HG02885 (cell line): ENCODE measurements at regions not wholly inside any gene's neighbourhood (a gene's known extent, or its start where the extent isn't known, plus 50 kb on each side); places are given as distances from the start of the nearest gene placed in this dataset.

Experiments used
- ATAC-seq: cut with Tn5 transposase; IDR thresholded peaks from one replicate; pipeline ENCODE4 v1.9.1; 2021; ENCODE audit warnings: mild to moderate bottlenecking; ENCODE audit not compliant: unreplicated experiment, poor library complexity

DNA sequence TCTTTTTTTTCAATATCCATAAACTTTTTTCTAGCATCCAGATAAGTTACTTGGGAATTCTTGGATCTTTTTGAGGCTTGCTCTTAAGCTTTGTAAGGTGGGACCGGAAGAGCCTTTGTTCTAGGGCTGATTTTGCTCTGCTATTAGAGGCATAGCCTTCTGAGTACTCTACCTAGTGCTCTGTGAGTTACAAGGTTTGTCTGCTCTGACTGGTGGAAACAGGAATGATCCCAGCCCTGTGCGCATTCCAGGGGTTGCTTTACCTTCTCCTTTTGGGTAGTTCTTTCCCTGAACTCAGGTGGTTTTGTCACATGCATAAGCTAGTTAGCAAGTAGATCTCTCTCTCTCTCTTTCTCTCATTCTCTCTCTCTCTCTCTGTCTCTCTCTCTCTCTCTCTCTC, 180.8 kb upstream of the PCSK5 start:
- ATAC-seq = no peak

GRCh38 chr9:75712700-75713099, 177.8 kb upstream of the PCSK5 start:
- no peak for ATAC-seq

- no peak for ATAC-seq
Measured at GRCh38 chr9:75713335-75713734, 177.1 kb upstream of the PCSK5 start.

DNA sequence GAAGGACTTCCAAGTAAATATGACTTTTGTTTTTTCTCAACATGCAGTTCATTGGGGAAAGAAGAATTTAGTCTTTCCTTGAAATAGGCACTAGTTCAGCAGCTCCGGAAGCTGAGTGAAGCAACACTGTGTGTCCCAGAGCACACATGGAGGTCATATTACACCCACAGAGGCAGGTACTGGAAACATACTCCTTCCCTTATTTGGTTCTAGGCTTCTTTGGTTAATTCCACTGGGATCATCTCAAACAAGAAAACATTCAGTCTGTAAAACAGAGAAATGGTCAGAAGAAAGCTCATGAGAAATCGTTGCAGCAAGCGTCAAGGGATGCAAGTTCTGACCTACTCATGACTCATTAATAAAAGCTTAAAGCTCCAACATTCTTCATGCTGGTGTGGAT, 175.1 kb upstream of the PCSK5 start:
- ATAC-seq = no peak

DNA sequence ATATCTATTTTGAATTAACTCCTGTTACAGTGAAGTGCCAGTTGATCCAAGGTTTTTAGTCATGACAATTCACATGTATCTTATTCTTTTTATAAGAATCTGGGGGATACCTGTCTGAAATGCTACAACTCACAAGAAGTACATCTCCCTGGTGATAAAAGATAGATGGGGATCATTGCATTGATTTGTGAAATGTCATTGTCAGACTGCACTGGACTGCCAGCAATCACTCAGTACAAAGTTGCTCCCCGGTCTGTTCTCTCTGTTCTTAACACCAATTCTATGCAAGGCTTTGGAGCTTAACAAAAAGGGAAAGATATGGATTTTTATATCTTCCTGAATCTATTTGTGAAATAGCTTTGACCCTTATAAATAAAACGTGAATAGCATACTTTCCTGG, 171.8 kb upstream of the PCSK5 start:
- no peak for ATAC-seq

GRCh38 chr9:75728391-75728790, 162.1 kb upstream of the PCSK5 start:
- no peak for ATAC-seq

DNA sequence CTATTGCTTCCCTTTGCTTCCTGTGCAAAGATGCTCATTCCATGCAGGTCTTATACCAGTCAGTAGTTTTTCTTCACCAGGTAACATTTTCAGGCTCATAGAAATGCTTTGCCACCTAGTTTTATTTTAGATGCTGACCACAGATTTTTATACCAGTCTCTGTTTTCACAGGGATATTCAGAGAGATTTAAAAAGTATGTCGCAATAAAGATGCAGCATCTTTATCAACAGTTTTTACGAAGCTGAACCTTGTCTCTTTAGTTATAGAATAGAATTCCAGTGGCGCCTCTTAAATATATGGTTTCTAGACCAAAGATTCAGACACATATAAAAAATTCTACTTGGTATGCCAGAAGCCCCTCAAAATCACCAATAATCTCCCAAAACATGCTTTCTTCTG, 155.7 kb upstream of the PCSK5 start:
- ATAC-seq = no peak

DNA sequence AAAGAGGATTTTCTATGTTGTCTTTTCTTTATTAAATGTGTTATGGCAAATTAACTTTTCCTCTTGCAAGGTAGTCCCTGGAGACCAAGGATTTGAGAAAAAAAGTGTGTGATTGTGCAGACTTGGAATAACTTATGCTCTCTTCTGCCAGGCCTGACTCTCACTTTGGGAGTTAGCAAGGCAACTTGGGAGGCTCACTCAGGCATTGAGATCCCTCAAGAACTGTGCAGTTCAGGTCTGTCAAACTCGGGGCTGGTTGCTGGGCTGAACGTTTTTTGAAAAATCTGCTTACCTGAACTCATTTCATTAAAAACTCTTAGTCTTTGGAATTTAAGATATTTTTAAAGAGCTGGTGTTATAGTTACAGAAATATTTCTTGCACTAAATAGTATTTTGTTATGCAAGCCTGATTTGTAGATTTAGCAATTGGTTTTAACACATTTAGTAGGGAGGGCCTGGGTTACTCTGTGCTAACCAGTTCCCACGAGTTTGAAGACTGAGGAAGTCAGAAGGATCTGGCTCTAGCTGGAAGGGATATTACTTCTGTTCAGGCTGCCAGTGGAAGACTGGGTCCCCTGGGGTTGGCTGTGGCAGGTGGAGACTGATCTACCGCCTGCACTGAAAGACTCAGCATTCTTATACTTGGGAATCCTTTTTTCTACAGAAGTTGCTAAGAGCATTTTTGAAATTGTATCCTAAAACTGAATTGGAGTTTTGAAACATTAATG, 150.4 kb upstream of the PCSK5 start:
- ATAC-seq = no peak

DNA sequence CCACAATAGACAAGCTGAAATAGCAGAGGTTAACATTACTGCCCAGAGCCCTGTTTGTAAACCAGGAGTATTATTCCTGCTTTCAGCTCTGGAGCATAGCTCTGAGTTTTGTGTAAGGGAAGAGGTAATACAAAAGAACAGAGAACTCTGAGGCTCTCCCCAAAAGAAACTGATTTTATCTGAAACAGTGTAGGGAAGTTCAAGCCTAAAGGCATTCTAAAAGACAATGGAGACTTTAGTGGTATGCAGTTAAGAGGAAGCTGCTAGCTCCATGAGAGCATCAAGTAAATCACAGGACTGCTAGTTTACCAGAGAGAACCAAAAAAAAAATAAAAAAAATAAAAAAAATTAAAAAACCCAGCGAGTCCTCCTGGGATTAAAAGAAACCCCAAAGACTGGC, 146.6 kb upstream of the PCSK5 start:
- ATAC-seq = no peak

DNA sequence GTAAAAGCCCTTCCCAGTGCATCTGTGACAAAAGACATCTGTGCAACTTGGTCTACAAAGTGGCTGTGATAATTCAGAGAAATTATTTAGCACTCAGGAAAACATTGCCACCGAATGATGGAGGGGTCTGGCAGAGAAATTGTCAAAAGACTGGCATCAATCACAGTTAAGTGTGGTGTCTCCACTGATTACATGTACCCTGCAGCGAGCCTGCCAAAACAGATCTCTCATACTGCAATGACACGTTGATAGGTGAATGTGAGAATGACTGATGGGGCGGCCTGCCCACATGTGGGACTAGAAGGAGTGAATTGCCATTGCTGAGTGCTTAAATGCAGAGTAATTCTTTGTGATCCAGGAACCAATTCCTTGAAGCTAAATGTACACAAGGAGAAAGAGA, 136.4 kb upstream of the PCSK5 start:
- no peak for ATAC-seq

GRCh38 chr9:75775166-75775565, 115.3 kb upstream of the PCSK5 start:
- no peak for ATAC-seq

DNA sequence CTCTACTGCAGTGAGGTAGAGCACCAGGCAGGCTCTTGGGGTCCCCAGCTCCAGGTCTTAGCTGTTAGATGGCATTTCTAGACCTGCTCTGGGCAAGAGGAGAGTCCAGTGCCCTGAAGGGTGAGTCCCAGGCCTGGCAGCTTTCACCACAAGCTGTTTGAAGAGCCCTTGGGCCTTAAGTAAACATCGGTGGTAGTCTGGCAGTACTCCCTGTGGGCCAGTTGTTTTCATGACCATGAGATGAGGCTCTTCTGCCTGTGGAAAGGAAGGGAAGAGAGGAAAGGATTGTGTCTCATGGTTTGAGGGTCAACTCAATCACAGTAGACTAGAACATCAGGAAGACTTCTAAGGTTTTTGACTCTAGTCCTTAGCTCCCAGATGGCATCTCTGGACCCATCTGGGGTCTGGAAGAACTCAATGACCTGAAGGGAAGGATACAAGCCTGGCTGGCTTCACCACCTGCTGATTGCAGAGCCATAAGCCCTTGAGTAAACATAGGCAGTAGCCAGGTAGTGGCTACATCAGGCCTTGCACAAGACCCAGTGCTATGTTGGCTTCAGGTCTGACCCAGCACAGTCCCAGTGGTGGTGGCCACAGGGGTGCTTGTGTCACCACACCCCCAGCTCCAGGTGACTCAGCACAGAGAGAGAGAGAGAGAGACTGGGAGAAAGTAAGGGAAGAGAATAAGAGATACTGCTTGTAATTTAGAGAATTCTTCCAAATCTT, 114.3 kb upstream of the PCSK5 start:
- ATAC-seq = no peak

GRCh38 chr9:75780185-75780584, 110.3 kb upstream of the PCSK5 start:
- ATAC-seq = no peak

DNA sequence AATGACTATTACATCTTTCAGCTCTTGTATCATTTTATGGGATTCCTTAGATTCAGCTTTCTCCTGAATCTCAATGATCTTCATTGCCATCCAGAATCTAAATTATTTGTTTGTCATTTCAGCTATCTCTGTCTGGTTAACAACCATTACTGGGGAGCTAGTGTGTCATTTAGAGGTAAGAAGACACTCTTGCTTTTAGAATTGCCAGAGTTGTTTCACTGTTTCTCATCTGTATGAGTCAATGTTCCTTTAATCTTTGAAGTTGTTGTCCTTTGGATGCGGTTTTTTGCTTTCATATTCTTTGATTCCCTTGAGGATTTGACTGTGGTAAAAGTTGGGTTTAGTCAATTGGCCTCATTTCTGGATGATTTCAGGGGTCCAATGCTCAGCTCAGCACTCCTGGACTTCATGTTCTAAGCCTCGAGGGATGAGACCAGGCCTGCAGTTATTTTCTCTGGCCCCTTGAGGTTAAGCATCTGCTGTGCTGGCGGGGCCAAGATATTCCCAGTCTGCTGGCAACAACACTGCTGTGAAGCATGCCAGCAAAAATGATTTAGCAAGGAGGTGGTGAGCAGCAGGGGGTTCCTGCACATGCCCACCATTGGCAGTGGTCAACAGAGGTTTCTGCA, 102.4 kb upstream of the PCSK5 start:
- ATAC-seq = no peak

DNA sequence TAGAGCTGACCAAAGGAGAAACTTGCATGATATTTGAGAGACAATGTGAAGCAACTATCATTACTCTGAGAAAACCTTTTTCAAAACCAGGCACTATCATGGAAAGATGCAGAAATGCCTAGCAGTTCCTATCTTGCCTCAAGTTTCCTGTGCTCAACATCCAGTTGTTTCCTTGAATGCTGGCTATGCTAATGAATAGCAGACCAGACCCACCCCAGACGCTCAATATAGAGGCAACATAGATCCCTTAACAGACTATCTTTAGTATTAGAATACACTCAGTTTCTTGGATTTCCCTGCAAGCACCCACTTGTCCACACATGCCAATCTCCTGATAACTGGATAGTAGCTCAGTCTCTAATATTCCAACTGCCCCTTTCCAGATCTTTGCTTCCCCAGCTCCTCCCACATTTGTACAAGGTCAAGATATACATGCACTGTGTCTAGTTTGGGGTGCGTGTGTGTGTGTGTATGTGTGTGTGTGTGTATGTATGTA, 93.3 kb upstream of the PCSK5 start:
- ATAC-seq = no peak

- no peak for ATAC-seq
Measured at GRCh38 chr9:75798505-75798904, 92.0 kb upstream of the PCSK5 start.

DNA sequence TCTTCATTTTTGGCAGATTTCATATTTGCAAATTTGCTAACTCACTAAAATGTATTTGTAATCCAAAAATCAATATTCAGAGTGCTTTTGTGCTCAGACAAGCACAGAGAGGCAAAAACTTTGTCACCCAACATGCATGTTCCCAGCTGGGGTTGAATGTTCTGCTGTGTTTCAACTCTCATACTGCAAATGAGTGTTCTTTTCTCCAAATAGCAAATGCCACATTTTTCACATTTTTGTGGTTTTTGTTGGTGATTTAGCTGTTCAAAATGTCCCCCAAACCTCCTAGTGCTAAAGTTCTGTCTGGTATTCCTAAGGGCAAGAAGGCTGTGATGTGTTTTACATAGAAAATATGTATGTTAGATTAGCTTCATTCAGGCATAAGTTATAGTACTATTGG, 87.3 kb upstream of the PCSK5 start:
- no peak for ATAC-seq

GRCh38 chr9:75810063-75810462, 80.4 kb upstream of the PCSK5 start:
- ATAC-seq = no peak

GRCh38 chr9:75811692-75812091, 78.8 kb upstream of the PCSK5 start:
- no peak for ATAC-seq

- no peak for ATAC-seq
Measured at GRCh38 chr9:75812141-75812540, 78.3 kb upstream of the PCSK5 start.

GRCh38 chr9:75814667-75815066, 75.8 kb upstream of the PCSK5 start:
- no peak for ATAC-seq
